Astrocyte (in vitro differentiated cells and primary cell): ENCODE measurements at regions not wholly inside any gene's neighbourhood (a gene's known extent, or its start where the extent isn't known, plus 50 kb on each side); places are given as distances from the start of the nearest gene placed in this dataset.

Source experiments
- CTCF ChIP-seq: IDR thresholded peaks from 2 replicates; pipeline ENCODE4 v1.5.1; 2011; ENCODE audit warnings: low read depth, mild to moderate bottlenecking, inconsistent platforms, low read length, moderate library complexity; ENCODE audit not compliant: insufficient read depth
- EZH2 ChIP-seq: IDR thresholded peaks from 2 replicates; pipeline ENCODE4 v1.6.1; 2012; ENCODE audit warnings: mild to moderate bottlenecking, low read length, inconsistent platforms; ENCODE audit not compliant: insufficient read depth

DNA sequence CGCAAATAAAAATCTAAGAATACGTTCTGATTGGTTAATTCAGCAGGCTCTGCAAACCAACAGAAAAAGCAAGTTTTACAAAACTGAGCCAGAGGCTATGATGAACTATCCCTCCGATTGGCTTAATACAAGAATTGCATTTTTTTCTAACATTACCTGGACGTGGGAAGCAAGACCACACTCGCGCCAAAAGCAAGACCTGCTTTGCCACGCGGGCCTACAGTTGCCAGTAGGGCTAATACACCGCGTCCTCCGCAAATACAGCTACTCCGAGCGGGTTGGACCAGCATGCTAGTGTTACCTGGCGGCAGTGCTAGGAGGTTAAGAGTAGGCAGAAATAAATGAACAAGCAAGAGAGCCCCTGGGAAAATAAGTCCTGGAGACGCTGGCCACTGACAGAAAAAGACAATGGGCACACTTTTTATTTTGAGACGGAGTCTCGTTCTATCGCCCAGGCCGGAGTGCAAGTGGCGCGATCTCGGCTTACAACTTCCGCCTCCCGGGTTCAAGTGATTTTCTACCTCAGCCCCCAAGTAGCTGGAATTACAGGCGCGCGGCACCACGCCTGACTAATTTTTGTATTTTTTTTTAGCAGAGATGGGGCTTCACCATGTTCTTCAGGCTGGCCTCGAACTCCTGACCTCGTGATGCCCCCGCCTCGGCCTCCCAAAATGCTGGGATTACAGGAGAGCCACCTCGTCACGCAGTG, 131.9 kb upstream of the BTN3A2 start:
- no peak for TF ChIP-seq CTCF
- no peak for TF ChIP-seq EZH2
